Fibroblast of skin of right quadriceps (primary cell): ENCODE measurements at regions not wholly inside any gene's neighbourhood (a gene's known extent, or its start where the extent isn't known, plus 50 kb on each side); places are given as distances from the start of the nearest gene placed in this dataset.

Experiments used
- DNase-seq: peaks from one replicate; pipeline ENCODE4 v3.0.0-alpha.2; 2013

DNA sequence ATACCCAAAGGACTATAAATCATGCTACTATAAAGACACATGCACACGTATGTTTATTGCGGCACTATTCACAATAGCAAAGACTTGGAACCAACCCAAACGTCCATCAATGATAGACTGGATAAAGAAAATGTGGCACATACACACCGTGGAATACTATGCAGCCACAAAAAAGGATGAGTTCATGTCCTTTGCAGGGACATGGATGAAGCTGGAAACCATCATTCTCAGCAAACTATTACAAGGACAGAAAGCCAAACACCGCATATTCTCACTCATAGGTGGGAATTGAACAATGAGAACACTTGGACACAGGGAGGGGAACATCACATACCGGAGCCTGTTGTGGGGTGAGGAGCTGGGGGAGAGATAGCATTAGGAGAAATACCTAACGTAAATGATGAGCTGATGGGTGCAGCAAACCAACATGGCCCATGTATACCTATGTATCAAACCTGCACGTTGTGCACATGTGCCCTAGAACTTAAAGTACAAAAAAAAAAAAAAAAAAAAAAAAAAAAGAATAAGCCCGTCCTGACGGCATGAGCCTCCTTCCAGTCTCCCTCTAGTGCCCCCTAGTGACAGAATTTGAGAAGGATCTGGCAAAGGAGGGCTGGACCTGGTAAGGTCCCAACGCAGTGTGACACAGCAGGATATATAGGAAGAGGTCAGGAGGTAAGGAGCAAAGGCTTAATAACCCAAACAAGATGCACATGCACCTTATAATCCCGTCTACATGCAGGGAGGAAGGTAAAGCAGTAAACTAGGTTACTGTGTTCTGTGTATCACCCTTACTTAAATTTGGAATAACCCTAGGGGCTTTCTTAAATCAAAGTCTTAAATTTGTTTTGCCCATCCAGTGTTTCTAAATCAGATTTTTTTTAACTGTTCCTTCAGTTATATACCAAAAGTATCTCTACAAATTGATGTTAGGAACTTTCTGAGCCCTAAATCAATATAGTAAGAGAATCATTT, 214.8 kb downstream of the UNC5CL start:
- peak; percentile 64 for DNase-seq

DNA sequence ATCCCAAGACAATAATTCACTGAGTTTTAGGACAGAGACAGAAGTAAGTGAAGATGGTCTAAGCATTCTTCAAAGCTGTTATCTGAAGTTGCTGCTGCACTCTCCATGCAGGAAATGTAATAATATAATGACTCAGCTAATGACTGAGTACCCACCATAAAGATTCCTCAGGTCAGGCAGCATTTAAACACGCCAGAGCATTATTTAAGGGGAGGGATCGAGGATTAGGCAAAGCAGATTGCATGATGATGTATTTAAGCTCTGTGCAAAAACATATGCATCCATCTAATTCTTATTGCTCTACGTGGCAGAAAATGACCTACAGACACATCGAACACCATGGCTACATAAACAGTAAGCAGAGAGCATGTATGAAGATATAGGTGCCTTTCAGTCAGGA, 216.4 kb downstream of the UNC5CL start:
- peak; percentile 86 for DNase-seq

DNA sequence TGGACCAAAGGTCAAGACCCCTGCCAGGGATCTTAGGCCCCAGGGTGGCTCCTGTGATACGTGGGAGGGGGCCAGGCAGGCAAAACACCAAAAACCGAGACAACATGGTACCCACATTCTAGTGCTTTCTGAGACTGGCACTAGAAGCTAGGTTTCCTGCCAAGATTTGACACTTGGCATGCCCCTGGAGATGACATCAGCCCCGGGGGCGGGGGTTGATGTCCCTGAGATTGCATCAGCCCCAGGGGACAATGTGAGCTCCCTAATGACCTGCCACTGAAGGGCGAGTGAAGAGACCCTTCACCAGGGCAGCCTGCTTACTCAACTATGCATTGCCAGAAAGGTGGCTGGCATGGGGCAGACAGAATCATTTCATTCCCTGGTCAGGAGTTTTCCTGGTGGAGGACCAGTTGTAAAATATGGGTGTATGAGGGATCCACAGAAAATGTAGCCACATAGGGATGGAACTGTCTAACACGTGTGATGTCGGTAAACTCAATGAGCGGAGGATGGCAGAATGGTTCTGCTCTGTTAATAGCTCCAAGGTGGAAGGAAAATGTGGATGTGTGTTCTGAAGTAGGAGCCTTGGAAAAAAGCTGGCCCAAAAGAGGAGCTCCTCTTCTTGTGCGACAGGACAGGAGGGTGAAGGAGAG, 219.7 kb downstream of the UNC5CL start:
- DNase-seq, result no peak

DNA sequence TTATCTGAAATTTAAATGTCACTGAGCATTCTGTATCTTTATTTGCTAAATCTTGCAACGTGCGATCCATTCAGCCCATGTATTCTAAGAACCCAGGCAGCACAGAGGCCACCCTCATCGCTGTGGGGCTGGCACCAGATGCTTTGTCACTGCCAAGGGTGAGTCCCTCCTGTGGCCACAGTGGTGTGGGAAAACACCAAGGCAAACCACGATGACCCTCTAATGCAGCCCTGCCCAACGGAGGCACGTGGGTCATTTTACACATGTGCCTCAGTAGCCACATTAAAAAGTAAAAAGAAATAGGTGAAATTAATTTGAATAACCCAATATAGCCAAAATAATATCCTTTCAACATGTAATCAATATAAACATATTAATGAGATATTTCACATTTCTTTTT, 221.7 kb downstream of the UNC5CL start:
- no peak for DNase-seq

DNA sequence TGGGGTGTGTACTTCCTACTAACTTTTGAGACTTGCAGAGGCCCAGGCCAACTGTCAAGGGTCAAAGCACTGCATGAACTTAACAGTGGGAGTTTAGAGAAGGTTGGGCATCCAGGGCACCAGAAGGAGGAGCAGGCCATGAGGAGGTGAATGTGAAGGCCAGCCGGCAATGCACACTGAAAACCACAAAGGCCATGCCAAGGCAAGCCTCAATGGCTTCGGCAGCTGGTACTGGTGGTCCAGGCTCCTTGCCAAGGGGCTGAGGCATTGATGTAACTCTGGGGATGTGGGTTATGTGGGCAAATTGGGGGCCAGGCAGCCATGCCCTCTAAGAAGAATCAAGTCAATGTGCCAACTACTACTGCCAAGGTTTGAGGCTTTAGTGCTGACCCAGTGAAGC, 222.4 kb downstream of the UNC5CL start:
- DNase-seq, result no peak

DNA sequence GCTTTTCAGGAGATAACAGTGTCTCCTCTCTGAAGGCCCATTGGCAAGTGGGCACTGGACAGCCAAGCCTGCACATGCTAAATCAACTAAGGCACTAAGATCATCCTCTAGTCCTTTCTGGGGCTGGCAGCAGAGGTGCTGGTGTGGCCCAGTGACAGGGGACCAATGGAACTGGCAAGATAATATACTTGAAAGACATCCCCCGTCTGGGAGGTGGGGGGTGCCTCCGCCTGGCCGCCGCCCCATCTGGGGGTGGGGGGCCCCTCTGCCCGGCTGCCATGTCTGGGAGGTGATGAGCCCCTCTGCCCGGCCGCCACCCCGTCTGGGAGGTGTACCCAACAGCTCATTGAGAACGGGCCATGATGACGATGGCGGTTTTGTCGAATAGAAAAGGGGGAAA, 223.3 kb downstream of the UNC5CL start:
- DNase-seq, result no peak

DNA sequence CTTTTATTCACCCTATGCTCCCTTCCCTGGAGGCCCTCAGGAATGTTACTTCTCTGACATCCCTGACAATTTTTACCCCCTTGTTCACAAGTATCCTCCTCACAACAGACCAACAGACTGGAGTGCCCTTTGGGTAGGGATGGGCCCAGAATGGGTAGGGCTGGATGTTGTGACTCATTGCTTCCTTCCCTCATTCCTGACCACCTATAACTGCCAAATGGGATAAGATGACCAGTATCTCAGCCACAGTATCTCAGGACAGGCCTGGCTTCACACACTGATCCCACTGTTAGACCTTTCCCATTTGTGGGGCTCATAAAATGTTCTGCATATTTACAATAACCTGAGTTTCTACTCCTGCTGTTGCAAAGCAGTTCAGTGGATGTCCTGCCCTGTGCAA, 223.0 kb upstream of the LRFN2 start:
- DNase-seq, result no peak

DNA sequence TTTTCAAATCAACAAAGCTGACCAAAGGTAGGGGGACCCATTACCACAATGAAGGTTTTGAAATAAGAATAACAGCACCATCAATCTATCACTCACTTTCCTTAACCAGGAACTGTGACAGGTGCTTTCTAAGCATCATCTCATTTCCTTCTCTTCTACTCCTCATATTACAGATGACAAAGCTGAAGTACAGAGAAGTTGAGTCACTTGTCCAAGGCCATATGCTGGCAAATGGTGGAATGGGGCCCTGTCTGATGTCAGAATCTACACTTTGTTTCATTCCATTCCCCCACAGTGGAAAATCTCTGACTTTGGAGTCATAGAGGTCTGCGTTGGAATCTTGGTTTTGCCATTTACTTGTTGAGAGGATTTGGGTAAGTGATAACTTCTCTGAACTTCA, 222.5 kb upstream of the LRFN2 start:
- DNase-seq, result peak; percentile 8

DNA sequence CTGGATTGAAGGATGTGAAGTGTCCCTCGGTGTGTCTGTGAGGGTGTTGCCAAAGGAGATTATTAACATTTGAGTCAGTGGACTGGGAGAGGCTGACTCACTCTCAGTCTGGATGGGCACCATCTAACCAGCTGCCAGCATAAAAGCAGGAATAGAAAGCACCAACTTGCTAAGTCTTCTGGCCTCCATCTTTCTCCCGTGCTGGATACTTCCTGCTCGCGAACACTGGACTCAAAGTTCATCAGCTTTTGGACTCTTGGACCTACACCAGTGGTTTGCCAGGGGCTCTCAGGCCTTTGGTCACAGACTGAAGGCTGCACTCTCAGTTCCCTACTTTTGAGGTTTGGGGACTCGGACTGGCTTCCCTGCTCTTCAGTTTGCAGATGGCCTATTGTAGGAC, 220.3 kb upstream of the LRFN2 start:
- DNase-seq, result no peak

DNA sequence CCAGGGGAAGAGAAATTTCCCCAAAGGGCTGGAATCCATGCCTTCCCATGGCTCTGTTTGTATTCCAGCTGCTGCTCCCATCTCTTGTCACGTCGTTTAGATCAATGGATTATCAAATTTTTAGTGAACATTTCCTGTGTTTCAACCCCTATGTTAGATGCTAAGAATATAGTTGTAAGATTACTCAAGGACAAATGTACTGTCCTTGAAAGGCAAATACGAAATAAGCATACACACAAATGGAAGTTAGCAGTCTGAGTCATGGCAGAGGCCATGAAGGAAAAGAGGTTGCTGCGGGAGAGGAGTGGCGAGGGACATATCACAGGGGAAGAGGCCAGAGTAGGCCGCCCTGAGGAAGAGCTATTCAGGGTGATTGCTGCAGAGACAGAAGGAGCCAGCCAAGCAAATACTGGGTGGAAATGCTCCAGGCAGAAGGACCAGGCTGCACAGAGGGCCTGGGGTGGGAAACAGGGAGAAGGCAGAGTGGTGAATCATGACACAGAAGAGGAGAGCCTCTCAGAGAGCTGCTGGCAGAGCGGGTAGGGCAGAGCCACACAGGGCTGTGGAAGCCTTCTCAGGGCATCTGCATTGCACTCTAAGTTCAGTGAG, 219.2 kb upstream of the LRFN2 start:
- no peak for DNase-seq

DNA sequence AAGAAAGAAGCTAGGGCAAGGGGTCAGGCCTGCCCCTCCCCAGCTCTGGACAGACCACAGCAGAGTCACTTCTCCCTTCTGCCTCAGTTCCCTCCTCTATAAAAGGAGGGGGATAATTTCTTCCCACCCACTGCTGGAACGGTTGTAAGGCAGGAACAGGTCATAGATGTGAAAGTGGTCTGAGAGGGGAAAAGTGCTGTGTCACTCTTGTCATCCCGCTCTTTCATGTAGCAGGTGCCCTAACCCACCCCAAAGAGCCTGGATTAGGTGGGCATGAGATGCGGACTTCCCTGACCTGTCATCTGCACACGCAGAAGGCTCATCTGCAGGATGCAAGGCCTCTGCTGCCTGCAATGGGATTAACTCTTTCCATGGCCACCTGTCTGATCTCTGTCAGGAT, 218.2 kb upstream of the LRFN2 start:
- DNase-seq, result no peak

DNA sequence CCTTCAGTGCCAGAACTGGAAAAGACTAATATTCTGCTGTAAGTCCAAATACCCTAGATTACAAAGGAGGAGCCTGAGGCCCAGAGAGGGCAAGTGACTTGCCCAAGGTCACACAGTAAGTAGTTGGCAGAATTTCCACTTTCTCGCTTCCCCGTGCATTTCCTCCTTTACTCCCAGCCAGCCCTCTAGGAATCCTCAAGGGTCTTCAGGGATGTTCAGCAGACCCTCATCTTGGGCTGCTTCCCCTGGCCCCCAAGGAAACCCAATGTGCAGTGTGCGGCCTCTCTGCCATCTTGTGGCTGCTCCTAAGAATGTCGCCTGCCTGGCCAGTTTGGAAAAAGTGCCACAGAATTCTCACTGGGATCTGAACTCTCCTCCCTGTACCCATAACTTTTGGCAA, 217.7 kb upstream of the LRFN2 start:
- no peak for DNase-seq

DNA sequence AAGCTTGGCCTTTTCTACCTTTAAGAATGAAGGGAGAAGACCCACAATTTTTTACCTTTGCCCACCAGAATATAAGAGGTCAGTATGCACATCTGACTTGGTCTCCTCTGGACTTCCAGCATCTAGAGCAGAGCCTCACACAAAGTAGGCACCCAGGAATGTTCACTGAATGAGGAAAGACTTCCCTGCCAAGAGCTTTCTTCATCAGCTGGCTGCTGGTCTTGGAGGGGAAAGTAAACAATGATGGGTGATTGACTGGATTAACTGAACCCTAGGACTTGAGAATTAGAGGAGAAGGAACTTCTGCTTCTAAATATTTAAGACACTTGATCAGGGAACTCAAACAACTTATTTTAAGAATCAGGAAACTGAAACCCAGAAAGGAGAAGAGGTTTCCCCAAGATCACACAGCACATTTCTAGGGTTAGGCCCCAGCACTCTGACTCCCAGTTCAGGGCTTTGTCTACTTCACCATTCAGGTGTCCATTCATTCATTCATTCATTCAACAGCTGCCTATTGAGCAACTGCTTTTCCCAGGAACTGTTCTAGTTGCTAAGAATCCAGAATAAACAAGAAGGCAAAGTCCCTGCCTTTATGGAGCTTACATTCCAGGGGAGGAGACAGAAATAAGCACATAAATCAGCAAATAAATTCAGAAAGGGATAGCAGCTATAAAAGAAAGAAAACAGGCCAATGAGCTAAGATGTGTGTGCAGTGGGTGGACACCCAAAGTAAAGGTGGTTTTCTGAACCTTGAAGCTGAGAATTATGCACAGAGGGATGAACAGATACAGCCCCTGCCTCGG, 216.9 kb upstream of the LRFN2 start:
- DNase-seq, result no peak

DNA sequence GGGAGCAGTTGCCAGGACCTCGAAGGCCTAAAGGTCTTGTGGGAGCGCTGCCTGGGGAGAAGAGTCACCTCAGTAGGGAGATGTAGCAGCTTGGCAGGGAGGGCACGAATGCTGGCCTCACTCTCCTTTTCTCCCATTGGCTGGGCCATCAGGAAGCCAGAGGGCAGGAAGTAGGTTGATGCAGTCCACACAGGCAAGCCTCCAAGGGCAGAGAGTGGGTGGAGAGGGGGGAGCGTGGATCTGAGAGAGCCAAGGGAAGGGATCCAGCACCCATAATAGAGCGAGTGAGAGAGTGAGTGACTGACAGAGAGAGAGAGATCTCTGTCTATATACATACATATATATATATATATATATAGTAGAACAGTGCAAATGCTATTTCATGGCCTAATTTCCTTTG, 215.3 kb upstream of the LRFN2 start:
- no peak for DNase-seq

DNA sequence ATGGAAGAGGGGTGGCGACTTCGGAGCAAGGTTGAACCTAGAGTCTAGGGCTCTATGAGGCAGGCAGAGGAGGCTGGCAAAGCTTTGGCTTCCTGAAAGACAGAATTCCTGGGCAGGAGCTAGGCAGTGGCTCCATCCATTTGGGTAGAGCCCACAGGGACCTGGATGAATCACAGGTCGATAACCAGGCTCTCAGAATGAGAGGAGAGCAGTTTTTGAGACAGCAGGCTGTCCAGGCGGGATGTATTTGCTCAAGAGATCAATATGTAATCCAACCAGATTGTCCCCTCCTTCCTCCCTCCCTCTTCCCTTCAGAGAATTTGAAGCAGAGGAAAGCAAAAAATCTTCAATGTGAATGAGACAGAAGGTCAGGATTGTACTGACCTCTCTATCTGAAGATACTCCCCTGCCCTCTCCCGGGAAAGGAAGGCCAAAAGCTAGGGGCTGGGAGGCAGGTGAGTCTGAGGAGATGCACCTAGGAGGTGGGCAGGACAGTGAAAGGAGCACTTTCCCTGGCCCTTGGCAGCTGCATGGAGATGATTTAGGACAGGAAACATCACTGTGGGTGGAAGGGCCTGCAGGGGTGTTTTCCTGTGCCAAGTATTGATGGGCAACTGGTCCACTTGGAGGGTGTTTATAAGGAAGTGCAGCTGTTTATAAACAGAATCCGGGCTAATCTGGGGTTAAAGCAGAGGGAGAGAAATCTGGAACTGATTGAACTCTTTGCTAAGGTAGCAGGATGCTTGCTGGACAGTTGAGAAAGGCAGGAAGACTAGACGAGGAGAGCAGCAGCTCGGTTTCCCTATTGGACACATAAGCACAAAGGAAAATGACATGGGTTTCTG, 212.4 kb upstream of the LRFN2 start:
- DNase-seq, result no peak

DNA sequence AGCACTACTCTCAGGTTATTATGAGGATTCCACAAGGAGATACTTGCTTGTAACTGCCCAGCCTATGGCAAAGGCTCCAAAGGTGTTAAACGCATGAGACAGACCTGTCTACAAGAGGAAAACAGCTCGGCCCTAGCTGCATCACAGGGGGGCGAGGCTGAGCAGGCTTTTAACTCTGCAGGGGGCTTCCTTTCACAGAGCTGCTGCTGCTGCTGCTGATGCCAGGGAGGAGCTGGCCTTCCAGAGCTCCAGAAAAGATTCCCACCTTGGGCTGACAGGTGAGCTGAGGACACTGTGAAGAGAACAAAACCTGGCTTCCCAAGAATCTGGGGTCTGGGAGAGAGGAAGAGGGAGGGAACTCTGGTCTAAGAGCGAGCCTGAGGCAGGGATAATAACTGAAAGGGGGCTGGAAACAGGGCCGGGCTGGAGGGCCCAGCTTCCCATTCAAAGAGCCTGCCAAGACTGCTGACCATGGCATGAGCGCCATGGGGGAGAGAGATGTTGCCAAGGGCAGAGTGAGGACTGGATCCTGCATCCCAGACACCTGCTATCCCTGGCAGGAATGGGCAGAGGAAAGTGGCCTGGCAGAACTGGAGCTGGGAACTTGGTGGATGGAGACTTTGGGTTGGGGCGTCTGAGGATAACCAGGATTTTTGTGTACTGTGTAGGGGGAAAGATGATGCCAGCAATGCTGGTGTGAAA, 211.1 kb upstream of the LRFN2 start:
- no peak for DNase-seq

DNA sequence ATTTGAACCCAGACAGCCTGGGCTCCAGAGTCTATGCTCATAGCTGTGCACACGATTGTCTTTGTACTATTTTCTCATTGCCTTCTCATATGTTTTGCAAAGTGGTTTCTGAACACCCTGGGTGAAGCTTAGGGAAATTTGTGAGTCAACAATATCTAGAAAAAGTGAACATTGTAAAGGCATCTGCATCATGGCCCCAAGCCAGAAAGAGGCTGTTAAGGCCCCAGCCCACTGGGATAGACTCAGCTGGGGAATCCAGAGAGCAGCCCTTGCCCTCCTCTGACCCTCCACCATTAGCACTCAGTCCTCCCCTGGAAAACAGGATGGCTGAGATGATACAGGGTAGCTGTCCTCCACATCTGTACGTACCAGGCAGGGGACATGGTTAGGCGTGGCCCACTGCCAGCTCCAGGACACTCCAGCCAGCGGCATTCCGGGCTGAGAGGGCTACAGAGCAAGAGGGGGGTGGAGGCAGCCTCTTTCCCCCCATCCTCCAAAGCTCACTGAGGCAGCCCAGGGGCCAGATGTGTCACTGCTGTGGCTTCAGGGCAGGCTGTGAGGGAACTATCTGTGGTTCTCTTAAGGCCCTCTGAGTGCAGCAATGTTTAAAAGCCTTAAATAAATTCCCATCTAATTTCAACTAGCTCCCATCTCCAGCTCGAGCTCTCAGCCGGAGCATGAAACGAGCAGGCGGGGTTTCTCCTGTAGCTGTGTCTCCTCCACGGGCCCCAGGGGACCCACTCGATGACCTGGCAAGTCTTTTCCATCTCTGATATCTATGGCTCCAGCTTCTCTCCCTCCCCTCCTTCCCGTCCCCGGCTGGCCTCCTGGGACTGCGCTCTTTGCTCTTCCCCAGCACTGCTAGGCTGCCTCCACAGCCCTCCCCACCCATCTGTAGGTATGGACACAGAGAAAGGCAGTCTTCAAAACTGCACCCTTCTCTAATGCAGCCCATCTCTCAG, 209.4 kb upstream of the LRFN2 start:
- peak; percentile 61 for DNase-seq

DNA sequence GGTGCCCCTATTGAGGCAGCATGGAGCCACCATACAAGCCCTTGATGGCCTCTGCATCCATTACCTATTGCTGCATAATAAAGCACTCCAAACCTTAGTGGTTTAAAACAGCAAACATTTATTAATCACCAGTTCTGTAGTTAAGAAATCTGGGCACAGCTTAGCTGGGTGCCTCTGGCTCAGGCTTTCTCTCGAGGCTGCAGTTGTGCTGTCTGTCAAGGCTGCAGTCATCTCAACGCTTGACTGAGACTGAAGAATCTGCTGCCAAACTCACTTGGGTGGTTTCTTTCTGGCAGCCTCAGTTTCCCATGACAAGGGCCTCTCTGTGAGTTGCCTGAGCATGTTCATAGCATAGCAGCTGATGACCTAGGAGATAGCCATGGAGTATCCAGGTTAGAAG, 207.4 kb upstream of the LRFN2 start:
- DNase-seq, result no peak

DNA sequence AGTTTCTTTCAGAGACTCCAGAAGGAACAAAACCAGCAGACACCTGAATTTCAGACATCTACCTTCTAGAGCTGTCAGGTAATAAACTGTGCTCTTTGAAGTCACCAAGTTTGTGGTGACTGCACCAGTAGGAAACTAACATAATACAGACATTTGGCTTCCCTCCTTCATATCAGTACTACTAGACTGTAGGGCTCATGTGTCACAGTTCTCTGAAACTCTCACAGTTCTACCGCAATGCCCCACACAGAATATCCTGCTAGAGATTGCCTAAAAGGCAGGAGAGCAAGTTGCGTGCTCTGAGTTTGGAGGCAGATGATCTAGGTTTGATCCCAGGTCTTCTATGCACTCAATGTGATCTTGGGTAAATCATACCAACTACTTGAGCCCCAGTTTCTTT, 205.0 kb upstream of the LRFN2 start:
- DNase-seq, result no peak

DNA sequence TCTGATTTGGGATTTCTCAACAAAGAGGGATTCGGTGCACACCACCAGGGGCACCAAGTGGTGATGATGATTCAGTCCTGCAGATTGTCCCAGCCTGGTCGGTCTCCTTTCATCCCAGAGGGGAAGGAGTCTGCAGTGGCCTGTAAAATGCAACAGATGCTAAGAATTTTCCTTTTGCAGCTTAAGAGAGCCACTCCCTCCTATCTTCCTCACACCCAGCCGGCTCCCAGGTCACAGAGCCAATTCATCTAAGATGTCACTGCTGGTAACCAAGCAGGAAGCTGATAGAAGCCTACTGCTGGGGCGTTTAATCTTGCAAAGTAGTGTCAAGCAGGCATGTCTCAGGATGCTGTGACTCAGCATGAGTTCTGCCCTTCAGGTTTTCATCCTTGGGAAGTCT, 203.8 kb upstream of the LRFN2 start:
- peak; percentile 21 for DNase-seq
